GM18868 (cell line): ENCODE measurements at regions not wholly inside any gene's neighbourhood (a gene's known extent, or its start where the extent isn't known, plus 50 kb on each side); places are given as distances from the start of the nearest gene placed in this dataset.
"Not testable (repeated sequence)": the region's sequence is repeated elsewhere in the genome, so short reads cannot be mapped to it uniquely, and the experiment has no call there.

Experiments used
- ATAC-seq: cut with Tn5 transposase; IDR thresholded peaks from one replicate; pipeline ENCODE4 v1.9.1; 2021; ENCODE audit warnings: mild to moderate bottlenecking, moderate library complexity; ENCODE audit not compliant: unreplicated experiment

GRCh38 chr5:153939101-153939500 is 99.6 kb downstream of the FAM114A2 start:
- no peak for ATAC-seq

- ATAC-seq: no peak
Measured at GRCh38 chr5:153938191-153938842, 100.4 kb downstream of the FAM114A2 start.

- no peak for ATAC-seq
Measured at GRCh38 chr5:153937661-153938060, 101.0 kb downstream of the FAM114A2 start.

- not testable (repeated sequence) for ATAC-seq
Measured at GRCh38 chr5:153935151-153935550, 103.6 kb downstream of the FAM114A2 start.

- no peak for ATAC-seq
Measured at GRCh38 chr5:153926201-153926600, 112.5 kb downstream of the FAM114A2 start.

- ATAC-seq: no peak
Measured at GRCh38 chr5:153919161-153919560, 119.5 kb downstream of the FAM114A2 start.

- no peak for ATAC-seq
Measured at GRCh38 chr5:153907170-153907775, 131.4 kb downstream of the FAM114A2 start.

GRCh38 chr5:153905219-153905618 is 133.5 kb downstream of the FAM114A2 start:
- no peak for ATAC-seq

GRCh38 chr5:153903321-153903720 is 135.4 kb downstream of the FAM114A2 start:
- ATAC-seq: no peak

GRCh38 chr5:153902016-153902415 is 136.7 kb downstream of the FAM114A2 start:
- ATAC-seq: no peak

GRCh38 chr5:153901449-153901848 is 137.3 kb downstream of the FAM114A2 start:
- ATAC-seq: no peak

GRCh38 chr5:153900703-153901395 is 137.9 kb downstream of the FAM114A2 start:
- no peak for ATAC-seq

GRCh38 chr5:153899746-153900145 is 139.0 kb downstream of the FAM114A2 start:
- no peak for ATAC-seq

GRCh38 chr5:153896701-153897100 is 142.0 kb downstream of the FAM114A2 start:
- peak; percentile 99 for ATAC-seq

GRCh38 chr5:153896117-153896516 is 142.6 kb downstream of the FAM114A2 start:
- no peak for ATAC-seq

GRCh38 chr5:153895266-153895665 is 143.4 kb downstream of the FAM114A2 start:
- no peak for ATAC-seq

- ATAC-seq: no peak
Measured at GRCh38 chr5:153893817-153894216, 144.9 kb downstream of the FAM114A2 start.

- peak; percentile 49 for ATAC-seq
Measured at GRCh38 chr5:153891394-153891793, 147.3 kb downstream of the FAM114A2 start.

- no peak for ATAC-seq
Measured at GRCh38 chr5:153888781-153889180, 149.9 kb downstream of the FAM114A2 start.

GRCh38 chr5:153885141-153885540 is 153.6 kb downstream of the FAM114A2 start:
- no peak for ATAC-seq

- no peak for ATAC-seq
Measured at GRCh38 chr5:153884612-153884957, 154.1 kb downstream of the FAM114A2 start.
